ENCODE measurements at regions not wholly inside any gene's neighbourhood (a gene's known extent, or its start where the extent isn't known, plus 50 kb on each side); places are given as distances from the start of the nearest gene placed in this dataset.

DNA sequence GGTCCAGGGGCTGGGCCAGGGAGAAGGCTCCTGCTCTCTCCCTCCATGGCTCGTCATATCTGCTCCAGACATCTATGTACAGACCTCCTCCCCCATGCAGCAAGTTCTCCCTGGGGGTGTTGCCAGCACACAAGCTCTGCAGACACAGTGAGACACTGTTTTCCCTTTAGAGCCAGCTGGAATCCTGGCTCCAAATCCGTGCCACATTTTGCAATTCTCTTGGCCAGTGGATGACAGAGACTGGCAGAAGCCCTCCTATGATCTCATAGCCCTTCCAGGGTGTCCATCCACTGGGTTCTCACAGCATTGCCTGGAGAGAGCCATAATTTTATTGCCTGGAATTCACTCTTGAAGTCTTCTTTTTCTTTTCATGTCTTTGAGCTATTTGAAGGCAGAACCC, 203.9 kb downstream of the TLE3 start:
- Histone ChIP-seq H3K4me3 (no peak overlapping the region), H3K36me3 (no peaks in the 10 kb centered on the region), H3K27ac (no peak overlapping the region), H3K9me3 (no peaks in the 10 kb centered on the region), H3K27me3 (peaks cover 0 to 45% (median 15%) of the 10 kb centered on the region in 7 donors), H3K4me1 (peaks cover 0 to 11% (median 0%) of the 10 kb centered on the region in 9 donors)
- ATAC-seq (peak; percentile 44 to 87 (median 72)), DNase-seq (peak; percentile 22 to 25)
- 28 to 30% methylated on average over 2 of the region's 2 CpGs for WGBS, 2 donors
- intact Hi-C loops (cut with DNase I) = no loop called here
- TF ChIP-seq, protein P1, sequence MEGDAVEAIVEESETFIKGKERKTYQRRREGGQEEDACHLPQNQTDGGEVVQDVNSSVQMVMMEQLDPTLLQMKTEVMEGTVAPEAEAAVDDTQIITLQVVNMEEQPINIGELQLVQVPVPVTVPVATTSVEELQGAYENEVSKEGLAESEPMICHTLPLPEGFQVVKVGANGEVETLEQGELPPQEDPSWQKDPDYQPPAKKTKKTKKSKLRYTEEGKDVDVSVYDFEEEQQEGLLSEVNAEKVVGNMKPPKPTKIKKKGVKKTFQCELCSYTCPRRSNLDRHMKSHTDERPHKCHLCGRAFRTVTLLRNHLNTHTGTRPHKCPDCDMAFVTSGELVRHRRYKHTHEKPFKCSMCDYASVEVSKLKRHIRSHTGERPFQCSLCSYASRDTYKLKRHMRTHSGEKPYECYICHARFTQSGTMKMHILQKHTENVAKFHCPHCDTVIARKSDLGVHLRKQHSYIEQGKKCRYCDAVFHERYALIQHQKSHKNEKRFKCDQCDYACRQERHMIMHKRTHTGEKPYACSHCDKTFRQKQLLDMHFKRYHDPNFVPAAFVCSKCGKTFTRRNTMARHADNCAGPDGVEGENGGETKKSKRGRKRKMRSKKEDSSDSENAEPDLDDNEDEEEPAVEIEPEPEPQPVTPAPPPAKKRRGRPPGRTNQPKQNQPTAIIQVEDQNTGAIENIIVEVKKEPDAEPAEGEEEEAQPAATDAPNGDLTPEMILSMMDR (IDR thresholded peaks at IDR 0.05) = no peak

DNA sequence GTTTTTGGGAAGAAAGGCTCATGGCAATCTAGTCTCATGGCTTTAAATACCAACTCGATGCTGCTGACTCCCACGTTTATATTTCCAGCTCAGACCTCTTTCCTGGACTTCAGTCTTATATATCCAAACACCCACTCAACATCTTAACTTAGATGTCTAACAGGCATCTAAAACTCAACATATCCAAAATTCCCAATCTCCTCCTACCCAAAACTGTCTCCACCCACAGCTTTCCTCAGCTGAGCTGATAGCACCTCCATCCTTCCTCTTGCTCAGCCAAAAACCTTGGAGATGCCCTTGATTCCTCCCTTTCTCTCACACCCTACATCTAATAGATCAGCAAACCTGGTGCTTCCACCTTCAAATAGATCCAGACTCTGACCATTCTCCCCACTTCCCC, 202.5 kb downstream of the TLE3 start:
- ATAC-seq (no peak), DNase-seq (no peak)
- no peaks in the 10 kb centered on the region for H3K9me3 ChIP-seq
- H3K27me3 ChIP-seq = peaks cover 0 to 40% (median 19%) of the 10 kb centered on the region in 7 donors
- no peaks in the 10 kb centered on the region for H3K36me3 ChIP-seq
- peaks cover 0 to 11% (median 0%) of the 10 kb centered on the region in 9 donors for H3K4me1 ChIP-seq
- intact Hi-C loops (cut with DNase I) = no loop called here
- TF ChIP-seq, protein P1 (IDR thresholded peaks at IDR 0.05) = no peak
- no peak overlapping the region for H3K4me3 ChIP-seq
- no peak overlapping the region for H3K27ac ChIP-seq
- WGBS, 2 donors = 82% methylated on average over 2 of the region's 2 CpGs

DNA sequence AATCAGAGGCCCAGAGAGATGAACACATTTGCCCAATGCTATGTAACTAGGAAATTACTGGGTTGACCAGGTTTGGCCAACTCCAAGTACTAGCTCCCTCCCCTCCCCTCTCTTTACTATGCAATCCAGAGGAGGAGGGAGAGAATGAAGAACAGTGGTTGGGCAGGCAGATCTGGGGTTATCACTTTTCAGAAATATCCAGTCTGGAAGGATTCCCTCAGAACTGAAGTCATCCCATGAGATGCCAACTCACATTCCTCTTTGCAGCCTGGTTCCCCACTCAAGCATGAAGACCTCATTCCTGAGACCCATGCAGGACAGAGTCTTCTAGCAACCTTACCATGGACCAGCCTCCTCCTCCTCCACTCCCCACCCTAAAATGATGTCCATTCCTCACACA, 201.1 kb downstream of the TLE3 start:
- Histone ChIP-seq H3K4me3 (no peak overlapping the region), H3K27ac (no peak overlapping the region), H3K4me1 (peaks cover 0 to 11% (median 0%) of the 10 kb centered on the region in 9 donors), H3K27me3 (peaks cover 0 to 36% (median 12%) of the 10 kb centered on the region in 7 donors), H3K9me3 (no peaks in the 10 kb centered on the region), H3K36me3 (no peaks in the 10 kb centered on the region)
- TF ChIP-seq, protein P1 (IDR thresholded peaks at IDR 0.05) = no peak
- DNase-seq = no peak
- no peak for ATAC-seq
- intact Hi-C loops (cut with DNase I) = no loop called here

DNA sequence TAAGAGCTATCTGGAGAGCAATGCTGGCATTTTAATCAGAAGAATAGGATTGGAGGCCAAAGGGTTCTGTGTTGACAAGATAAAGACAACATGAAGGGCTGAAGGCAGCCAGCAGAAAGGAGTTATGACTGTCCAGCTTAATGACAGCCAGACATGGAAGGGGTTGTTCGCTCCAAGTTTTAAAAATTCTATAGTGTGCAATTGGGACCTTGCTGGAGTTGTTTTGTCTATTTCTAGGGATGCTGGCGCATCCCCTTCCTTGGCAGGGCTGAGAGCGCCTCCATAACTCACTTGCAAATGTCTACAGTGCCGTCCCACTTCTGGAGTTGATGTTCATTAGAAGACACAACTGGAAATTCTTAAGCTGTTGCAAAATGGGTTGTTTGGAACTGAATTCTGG, 200.7 kb downstream of the TLE3 start:
- intact Hi-C loops (cut with DNase I) = no loop called here
- H3K27ac ChIP-seq = no peak overlapping the region

More for the DNA sequence above, 200.7 kb downstream of the TLE3 start:
- peaks cover 0 to 11% (median 0%) of the 10 kb centered on the region in 9 donors for H3K4me1 ChIP-seq
- ATAC-seq (no peak), DNase-seq (no peak)
- TF ChIP-seq, protein P1 (IDR thresholded peaks at IDR 0.05) = no peak
- H3K9me3 ChIP-seq = no peaks in the 10 kb centered on the region
- H3K36me3 ChIP-seq = no peaks in the 10 kb centered on the region
- H3K27me3 ChIP-seq = peaks cover 0 to 34% (median 12%) of the 10 kb centered on the region in 7 donors
- H3K4me3 ChIP-seq = no peak overlapping the region
- WGBS, 2 donors = 85 to 87% methylated on average over 4 of the region's 4 CpGs

Data from heart right ventricle (tissue), 16 donors.